GM18498 (cell line): ENCODE measurements at regions not wholly inside any gene's neighbourhood (a gene's known extent, or its start where the extent isn't known, plus 50 kb on each side); places are given as distances from the start of the nearest gene placed in this dataset.
"Not testable (repeated sequence)": the region's sequence is repeated elsewhere in the genome, so short reads cannot be mapped to it uniquely, and the experiment has no call there.

Experiments used
- ATAC-seq: cut with Tn5 transposase; IDR thresholded peaks from one replicate; pipeline ENCODE4 v1.9.1; 2021; ENCODE audit warnings: mild to moderate bottlenecking, moderate library complexity; ENCODE audit not compliant: unreplicated experiment

GRCh38 chr7:17044396-17044795 is 162.6 kb upstream of the AGR3 start:
- no peak for ATAC-seq

DNA sequence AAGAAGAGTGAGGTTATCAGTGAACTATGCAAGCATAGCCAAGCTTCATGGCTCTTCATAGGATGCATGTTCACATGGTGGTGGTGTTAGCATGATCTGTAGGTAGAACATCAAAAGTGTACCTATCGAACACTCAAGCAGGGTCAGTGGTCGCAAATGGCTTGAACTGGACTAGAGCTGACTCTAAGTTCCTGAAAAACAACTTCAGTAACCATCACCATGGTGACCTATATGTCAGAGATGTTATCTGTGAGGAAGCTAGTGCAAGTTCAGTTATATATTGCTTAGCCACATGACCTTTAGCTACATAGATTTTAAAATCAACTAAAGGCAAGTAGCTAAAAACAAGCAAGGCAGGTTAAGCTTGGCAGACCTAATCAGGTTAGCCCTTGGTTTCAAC is 163.1 kb upstream of the AGR3 start:
- ATAC-seq = no peak

DNA sequence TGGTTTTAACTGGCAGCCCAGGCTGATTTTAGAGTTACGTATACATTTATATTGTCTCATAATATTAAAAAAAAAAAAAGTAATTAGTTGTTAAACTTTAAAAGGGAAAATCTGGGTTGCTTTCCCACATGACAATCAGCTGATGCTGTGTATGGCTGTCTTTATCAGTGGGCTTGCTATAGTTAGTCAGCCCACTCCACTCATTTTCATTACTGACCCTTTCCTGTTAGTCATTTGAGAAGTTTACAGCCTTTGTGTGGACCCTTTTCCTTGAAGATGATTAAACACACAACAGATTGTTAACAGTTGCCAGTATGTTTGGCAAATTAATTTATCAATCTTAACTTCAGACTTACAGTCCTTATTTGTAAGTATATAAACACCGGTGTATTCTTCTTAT is 164.5 kb upstream of the AGR3 start:
- no peak for ATAC-seq

GRCh38 chr7:17046666-17047065 is 164.9 kb upstream of the AGR3 start:
- no peak for ATAC-seq

DNA sequence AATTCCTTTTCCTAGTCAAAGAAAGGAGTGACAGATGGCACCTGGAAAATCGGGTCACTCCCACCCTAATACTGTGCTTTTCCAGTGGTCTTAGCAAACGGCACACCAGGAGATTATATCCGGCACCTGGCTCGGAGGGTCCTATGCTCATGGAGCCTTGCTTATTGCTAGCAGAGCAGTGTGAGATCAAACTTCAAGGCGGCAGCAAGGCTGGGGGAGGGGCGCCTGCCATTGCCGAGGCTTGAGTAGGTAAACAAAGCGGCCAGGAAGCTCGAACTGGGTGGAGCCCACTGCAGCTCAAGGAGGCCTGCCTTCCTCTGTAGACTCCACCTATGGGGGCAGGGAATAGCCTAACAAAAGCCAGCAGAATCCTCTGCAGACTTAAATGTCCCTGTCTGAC is 171.4 kb upstream of the AGR3 start:
- not testable (repeated sequence) for ATAC-seq

DNA sequence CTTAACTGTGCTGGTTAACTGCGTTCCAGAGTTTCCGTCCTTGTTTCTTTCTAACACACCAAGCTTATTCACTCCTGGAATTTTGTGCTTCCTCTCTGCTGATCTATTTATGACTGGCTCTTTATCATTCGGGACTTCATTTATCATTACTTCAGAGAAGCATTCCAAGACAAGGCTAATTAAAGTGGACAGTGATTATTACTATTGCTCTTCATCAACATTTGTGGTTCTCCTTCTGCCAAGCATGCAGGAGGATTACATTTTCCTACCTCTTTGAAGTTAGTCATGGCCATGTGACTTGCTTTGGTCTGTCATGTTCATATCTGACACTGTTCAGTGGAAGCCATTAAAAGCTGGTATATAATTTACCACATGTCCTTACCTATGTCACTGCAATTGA is 172.4 kb upstream of the AGR3 start:
- ATAC-seq = no peak

DNA sequence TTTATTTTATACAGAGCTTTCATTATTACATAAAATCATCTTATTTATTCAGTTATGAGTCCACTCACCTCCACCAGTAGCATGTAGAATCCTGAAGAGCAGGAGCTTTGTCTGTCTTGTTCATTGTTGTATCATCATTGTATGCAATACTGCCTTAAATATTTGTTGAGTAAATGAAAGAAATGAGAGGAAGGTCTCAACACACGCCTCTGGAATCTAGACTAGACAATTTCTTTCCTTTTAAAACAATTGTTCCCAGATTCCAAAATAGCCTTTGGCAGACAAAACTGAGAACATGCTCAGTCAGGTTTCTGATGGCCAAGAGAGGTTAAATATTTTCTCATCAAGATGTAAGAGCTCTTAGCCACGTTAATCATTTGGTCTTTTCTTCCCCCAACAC is 173.1 kb upstream of the AGR3 start:
- no peak for ATAC-seq

GRCh38 chr7:17055596-17055995 is 173.8 kb upstream of the AGR3 start:
- no peak for ATAC-seq

DNA sequence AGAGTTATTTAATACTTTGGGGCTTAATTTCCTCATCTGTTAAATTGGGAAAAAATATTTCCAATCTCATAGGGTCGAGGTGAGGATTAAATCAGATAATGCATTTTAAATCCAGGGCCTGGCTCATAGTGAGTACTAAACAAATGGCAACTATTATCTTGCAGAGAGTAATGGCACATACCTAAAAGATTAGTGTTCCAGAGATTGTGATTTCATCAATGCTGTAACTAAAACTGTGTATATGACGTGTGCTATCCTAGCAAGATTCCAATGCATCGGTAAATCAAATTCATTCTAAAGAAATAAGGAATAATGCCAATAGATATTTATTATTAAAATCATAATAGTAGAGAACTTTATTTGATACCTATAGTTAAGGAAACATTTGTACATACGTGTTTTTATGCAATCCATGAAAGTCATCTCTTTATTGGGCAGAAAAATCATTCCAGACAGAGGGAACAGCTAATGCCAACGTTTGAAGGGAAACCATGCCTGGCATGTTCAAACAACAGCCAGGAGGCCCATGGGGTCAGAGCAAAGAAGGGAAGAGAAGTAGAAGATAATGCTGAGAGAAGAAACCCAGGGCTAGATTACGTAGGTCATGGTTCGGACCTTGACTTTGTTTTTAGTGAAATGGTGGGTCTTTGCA is 174.8 kb upstream of the AGR3 start:
- ATAC-seq = no peak

- no peak for ATAC-seq
Measured at GRCh38 chr7:17057143-17057509, 175.3 kb upstream of the AGR3 start.

GRCh38 chr7:17058568-17058967 is 176.8 kb upstream of the AGR3 start:
- ATAC-seq = no peak

DNA sequence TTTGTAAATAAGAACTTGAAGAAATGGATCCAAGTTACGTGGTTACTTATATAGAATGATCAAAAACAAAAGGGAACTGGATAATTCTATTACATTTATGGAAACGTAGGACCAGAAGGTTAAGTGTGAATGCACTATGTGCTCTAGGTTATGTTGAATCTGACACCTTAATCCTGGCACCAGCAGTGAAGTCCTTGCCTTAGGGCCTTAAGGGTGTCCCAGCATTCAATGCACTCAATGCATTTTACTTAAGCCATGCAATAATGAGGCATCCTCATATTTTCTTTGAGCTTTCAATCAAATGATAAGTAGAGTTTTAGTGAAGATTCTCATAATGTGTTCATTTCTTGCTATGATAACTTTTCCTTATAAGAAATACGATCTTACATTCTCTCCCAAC is 178.3 kb upstream of the AGR3 start:
- ATAC-seq = no peak

DNA sequence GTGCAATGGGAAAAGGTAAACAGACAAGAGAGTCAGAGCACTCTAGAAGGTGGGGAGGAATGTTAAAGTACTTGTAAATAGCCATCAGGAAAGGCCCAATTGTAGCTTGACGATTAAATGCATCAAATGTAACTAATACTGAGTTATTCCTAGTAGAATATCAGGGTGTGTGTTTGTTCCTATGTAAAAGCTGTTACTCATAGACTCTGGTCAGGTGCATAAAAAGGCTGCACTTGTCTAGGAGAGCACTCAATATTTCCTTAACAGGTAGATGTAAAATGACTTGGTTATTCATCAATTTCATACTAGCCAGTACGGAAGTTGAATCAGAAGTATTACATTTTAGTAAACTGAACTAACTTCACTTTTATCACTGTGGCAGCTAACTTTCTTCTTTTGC is 179.7 kb upstream of the AGR3 start:
- no peak for ATAC-seq

DNA sequence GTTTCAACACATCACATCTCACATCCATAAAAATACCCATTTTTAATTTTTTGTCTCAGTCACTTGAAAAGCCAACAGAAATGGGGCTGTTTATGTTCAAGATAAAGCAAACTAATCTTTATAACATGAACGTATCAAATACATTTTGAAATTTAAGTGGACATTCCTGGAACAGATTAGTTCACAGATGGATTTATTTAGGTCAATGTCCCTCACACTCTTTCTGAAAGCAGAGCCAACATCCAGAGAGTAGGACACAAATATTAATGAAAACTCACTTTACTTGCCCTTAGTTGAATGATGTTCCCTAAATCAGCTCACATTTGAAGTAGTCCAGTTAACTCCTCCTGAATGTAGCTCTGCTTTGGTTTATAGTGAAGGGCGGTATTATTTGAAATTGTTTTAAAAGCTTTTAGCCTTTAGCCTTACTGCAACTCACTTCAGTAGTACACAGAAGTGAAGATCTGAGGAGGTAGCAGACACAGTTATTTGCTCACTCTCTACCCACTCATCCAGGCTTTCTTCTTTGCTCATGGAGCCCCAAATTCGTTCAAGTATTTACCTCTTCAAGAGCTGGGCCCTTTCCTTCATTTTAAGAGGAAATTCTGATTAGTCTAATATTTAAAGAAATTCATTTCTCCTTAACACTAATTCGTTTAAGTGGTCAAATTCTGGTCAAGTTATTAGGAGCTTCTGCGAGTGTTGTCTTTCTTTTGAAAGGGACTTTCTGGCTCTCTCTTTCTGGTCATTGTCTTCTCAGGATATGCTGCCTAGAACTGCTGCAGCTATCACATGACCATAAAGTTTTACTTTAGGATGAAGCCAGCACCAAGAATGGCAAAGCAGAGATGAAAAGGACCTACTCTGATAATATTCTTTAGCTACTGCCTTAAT is 180.6 kb upstream of the AGR3 start:
- ATAC-seq = no peak

- ATAC-seq = no peak
Measured at GRCh38 chr7:17063045-17063383, 181.2 kb upstream of the AGR3 start.

- no peak for ATAC-seq
Measured at GRCh38 chr7:17067691-17068090, 185.9 kb upstream of the AGR3 start.

GRCh38 chr7:17069146-17069545 is 187.4 kb upstream of the AGR3 start:
- ATAC-seq = peak; percentile 54

DNA sequence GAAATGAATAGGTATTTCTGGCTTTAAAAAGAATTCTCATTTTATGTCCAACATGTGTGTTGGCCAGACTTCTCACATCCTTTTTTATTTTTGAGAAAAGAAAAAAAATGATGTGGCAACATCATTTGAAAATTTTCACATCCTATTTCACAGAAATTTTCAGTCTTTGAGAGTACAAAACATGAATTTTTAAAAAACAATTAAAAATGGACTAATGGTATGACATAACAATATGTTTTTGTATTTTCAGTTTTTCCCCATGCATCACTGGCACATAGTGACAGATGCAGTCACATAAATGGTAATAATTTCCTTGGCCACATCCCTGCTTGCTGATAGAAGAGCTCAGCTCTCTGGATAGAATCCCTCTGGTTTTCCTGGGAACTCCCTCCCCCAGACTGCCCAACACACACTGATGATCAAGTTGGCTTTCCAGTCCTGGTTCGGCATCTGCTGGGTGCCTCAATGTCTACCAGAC is 188.5 kb upstream of the AGR3 start:
- ATAC-seq = no peak

DNA sequence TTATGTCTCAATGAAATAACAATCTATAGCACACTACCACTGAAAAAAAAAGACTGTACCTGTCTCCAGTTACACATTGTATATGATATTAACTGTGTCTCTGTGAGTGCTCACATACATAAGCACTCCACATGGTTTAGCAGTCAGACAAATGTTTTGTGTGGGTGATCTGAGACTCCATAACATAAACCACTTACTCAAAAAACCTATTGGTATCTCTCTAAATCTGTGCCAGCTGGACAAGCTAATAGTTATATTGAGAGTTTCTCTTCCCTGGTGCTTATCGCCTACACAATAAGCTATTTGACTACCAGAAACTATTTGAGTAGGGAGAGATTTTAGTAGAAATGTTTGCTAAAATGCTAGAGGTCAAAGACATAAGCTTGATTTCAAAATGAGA is 190.1 kb upstream of the AGR3 start:
- no peak for ATAC-seq

DNA sequence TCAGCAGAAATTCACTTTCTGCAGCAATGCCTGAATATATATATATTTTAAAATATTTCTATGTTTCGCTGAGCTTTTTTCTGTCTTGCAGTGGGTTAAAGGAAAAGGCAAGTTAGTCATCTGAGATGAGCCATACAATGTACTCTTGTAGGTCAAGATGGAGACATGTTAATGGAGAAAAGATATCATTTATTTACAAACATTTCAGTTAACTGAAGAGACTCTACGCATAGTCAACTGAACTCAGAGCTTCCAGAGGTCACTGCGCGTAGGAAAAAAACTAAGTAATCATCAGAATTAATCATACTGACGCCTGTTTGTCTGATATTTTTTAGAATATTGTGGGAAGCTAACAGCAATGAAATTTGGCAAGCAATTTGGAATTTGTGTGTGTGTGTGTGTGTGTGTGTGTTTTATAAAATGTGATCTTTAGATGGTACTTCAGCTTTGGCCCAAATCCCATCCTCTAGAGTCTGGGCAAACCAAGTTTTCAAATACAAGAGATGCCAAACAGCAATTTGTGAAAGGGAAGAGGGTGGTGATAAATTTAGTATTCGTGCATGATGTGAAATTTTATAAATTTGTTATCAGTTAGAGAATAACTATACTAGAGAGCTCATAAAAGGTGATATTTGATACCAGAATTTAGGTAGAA is 193.9 kb upstream of the AGR3 start:
- no peak for ATAC-seq

- ATAC-seq = no peak
Measured at GRCh38 chr7:17078298-17078697, 196.5 kb upstream of the AGR3 start.
